Hematopoietic multipotent progenitor cell treated with erythropoietin and hydrocortisone succinate and interleukin-3 and kit ligand, for 17 days (in vitro differentiated cells): ENCODE measurements at regions not wholly inside any gene's neighbourhood (a gene's known extent, or its start where the extent isn't known, plus 50 kb on each side); places are given as distances from the start of the nearest gene placed in this dataset.

Experiments
- DNase-seq: peaks from one replicate; pipeline ENCODE4 v3.0.0-alpha.2; 2015; ENCODE audit warnings: low spot score

GRCh38 chr21:16538936-16539440 is 809.2 kb downstream of the USP25 start:
- DNase-seq, result no peak

GRCh38 chr21:16540966-16541727 is 811.4 kb downstream of the USP25 start:
- no peak for DNase-seq

- DNase-seq, result no peak
Measured at GRCh38 chr21:16550118-16550517, 820.3 kb downstream of the USP25 start.

- DNase-seq, result no peak
Measured at GRCh38 chr21:16550917-16551741, 821.3 kb downstream of the USP25 start.

- DNase-seq, result no peak
Measured at GRCh38 chr21:16552880-16553279, 823.1 kb downstream of the USP25 start.

- no peak for DNase-seq
Measured at GRCh38 chr21:16554503-16554902, 824.7 kb downstream of the USP25 start.

GRCh38 chr21:16563116-16563515 is 833.3 kb downstream of the USP25 start:
- no peak for DNase-seq

- no peak for DNase-seq
Measured at GRCh38 chr21:16563795-16564194, 834.0 kb downstream of the USP25 start.

GRCh38 chr21:16568244-16568643 is 838.5 kb downstream of the USP25 start:
- DNase-seq, result no peak

- DNase-seq, result no peak
Measured at GRCh38 chr21:16568661-16569060, 838.9 kb downstream of the USP25 start.

GRCh38 chr21:16569679-16570078 is 839.9 kb downstream of the USP25 start:
- no peak for DNase-seq

GRCh38 chr21:16570171-16570570 is 840.4 kb downstream of the USP25 start:
- no peak for DNase-seq

- no peak for DNase-seq
Measured at GRCh38 chr21:16570856-16571255, 841.1 kb downstream of the USP25 start.

- DNase-seq, result no peak
Measured at GRCh38 chr21:16571594-16571993, 841.8 kb downstream of the USP25 start.

- DNase-seq, result no peak
Measured at GRCh38 chr21:16572032-16572431, 842.2 kb downstream of the USP25 start.

- no peak for DNase-seq
Measured at GRCh38 chr21:16573578-16573977, 843.8 kb downstream of the USP25 start.

GRCh38 chr21:16577975-16578374 is 848.2 kb downstream of the USP25 start:
- DNase-seq, result no peak

GRCh38 chr21:16578912-16579311 is 849.1 kb downstream of the USP25 start:
- DNase-seq, result no peak

- DNase-seq, result no peak
Measured at GRCh38 chr21:16579538-16579937, 849.8 kb downstream of the USP25 start.

GRCh38 chr21:16580661-16581060 is 850.9 kb downstream of the USP25 start:
- DNase-seq, result no peak

- DNase-seq, result no peak
Measured at GRCh38 chr21:16583556-16583955, 853.8 kb downstream of the USP25 start.

- no peak for DNase-seq
Measured at GRCh38 chr21:16584756-16585155, 855.0 kb downstream of the USP25 start.

GRCh38 chr21:16585896-16586295 is 856.1 kb downstream of the USP25 start:
- DNase-seq, result no peak
